ENCODE measurements at regions not wholly inside any gene's neighbourhood (a gene's known extent, or its start where the extent isn't known, plus 50 kb on each side); places are given as distances from the start of the nearest gene placed in this dataset.
A peak's percentile ranks its signal among the peaks of the same experiment; 100 is the strongest.
"Not testable (repeated sequence)": the region's sequence is repeated elsewhere in the genome, so short reads cannot be mapped to it uniquely, and the experiment has no call there.

- no peak for DNase-seq
These were observed 131.0 kb upstream of the OLIG3 start for GRCh38 chr6:137625100-137625661.

GRCh38 chr6:137625808-137626207, 131.6 kb upstream of the OLIG3 start:
- DNase-seq = no peak

GRCh38 chr6:137630666-137631065, 136.5 kb upstream of the OLIG3 start:
- DNase-seq = no peak

DNA sequence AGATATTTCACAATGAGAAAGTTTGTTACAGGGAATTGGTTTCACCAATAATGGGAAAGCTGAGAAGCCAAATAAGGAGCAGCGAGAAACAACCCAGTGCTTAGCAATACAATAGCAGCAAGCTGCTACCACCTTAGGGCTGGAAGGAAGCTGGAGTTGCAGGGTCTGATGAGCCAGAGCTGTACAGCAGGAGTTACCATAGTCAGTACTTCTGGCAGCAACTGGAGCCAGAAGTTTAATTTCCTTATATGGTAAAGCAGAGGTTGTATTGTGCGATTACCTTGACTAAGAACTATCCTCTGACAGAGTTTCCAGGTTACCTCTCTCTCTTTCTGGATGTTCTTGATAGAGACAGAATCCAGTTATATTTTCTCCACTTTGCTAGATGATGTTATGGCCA, 137.1 kb upstream of the OLIG3 start:
- no peak for DNase-seq

GRCh38 chr6:137634177-137634576, 140.0 kb upstream of the OLIG3 start:
- DNase-seq = not testable (repeated sequence)

GRCh38 chr6:137637121-137637520, 142.9 kb upstream of the OLIG3 start:
- DNase-seq = no peak

DNA sequence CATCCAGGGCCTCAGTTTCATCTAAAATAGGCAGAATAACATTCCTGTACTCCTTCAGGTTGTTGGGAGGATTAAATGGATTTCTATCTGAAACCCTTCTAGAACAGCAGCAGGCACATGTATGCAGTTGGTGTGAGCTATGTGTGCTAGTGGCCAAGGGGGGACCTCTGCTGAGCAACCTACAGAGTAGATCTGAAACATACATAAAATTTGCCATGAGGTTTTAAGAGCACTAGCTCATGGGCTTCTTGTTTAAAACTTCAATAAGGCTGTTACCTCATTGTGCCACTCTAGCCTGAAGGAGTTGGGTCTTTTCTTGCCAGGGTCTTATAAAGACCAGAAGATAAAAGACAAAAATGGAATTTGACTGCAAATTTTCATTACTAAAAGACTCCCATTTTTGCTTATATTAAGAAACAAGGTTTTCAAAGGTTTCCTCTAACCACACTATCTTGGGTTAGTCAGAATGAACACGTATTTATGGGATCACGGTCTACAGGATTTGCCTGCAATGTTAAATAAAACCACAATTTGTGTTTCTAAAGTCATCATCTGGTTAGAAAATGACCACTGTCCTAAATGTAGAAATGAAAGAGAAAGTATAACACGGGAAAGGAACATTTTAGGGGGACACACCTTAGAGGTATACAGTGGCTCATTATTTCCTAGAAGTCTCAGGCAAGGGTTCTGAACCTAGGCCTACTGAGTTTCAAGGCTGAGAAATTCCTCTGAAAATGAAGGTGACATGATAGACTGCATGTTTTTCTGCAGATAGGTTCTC, 144.9 kb upstream of the OLIG3 start:
- no peak for DNase-seq

- no peak for DNase-seq
These were observed 145.9 kb upstream of the OLIG3 start for GRCh38 chr6:137640086-137640485.

DNA sequence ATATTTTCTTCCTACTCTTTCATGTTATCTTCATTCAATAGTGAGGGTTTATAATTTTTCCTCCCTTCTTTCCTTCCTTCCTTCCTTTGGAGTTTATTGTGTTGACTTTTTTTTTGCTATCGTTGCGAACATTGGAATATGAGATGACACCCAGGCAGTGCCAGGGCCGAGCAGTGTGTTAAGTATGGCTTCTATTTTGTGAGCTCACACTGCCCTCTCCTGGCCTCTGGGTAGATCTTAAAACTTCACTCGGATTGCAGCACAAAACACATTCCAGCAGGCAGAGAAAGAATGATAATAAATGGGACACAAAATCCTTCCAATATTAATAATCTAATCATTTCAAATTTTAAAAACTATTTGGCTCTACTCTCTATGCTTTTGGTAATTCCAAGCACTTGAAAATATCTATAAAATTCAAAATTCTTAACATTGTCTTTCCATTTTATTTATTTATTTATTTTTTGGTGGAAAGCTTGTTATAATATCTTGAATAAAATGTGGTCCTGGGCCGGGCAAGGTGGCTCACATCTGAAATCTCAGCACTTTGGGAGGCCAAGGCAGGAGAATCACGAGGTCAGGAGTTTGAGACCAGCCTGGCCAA, 147.4 kb upstream of the OLIG3 start:
- peak; percentile 70 for DNase-seq

DNA sequence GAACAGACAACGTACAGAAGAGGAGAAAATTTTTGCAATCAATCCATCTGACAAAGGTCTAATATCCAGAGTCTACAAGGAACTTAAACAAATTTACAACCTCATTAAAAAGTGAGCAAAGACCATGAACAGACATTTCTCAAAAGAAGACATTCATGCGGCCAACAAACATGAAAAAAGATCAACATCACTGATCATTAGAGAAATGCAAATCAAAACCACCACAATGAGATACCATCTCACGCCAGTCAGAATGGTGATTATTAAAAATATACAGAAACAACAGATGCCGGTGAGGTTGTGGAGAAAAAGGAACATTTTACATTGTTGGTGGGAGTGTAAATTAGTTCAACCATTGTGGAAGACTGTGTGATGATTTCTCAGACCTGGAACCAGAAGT, 149.0 kb upstream of the OLIG3 start:
- not testable (repeated sequence) for DNase-seq

DNA sequence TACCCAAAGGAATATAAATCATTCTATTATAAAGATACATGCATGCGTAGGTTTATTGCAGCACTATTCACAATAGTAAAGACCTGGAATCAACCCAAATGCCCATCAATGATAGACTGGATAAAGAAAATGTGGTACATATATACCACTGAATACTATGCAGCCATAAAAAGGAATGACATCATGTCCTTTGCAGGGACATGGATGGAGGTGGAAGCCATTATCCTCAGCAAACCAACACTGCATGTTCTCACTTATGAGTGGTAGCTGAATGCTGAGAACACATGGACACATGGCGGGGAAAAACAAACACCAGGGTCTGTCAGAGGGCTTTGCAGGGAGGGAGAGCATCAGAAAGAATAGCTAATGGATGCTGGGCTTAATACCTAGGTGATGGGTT, 149.4 kb upstream of the OLIG3 start:
- DNase-seq = not testable (repeated sequence)

GRCh38 chr6:137645850-137646249, 151.7 kb upstream of the OLIG3 start:
- DNase-seq = no peak

DNA sequence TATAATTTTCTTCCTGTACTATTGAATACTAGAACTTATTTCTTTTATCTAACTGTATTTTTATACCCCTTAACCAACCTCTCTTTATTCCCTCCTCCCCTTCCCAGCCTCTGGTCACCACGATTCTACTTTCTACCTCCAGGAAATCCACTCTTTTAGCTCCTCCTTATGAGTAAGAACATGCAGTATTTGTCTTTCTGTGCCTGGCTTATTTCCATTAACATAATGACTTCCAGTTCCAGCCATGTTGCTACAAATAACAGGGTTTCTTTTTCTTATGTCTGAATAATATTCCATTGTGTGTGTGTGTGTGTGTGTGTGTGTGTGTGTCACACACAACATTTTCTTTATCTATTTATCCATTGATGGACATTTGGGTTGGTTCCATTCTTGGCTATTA, 152.3 kb upstream of the OLIG3 start:
- DNase-seq = no peak

DNA sequence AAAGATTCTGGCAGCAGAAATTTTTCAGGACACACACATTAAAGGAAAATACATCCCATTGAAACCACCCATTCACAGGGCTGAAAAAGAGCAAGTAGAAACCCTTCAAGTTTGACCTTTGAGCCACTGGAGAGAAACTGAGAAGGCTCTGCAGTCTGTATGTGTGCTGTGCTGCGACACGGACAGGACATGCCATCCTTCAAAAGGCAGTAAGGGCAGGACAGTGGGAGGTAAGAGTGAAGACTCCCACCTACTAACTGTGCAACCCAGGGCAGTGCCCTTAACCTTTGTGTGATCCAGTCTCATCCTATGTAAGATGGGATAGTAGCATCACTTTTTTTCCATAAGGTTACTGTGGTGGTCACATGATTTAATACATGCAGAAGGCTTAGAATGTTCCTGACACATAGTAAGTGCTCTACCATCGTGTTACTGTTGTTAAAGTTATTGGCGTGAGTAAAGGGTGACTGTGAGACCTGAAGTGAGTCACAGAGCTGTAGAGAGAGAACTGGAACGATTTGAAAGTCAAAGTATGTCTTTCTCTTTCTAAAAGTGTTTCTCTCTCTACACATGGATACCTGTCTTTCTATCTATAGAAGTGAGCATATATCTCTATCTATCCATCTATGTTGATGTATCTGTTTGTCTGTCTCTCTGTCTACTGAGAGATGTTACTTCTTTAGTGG, 153.7 kb upstream of the OLIG3 start:
- DNase-seq = no peak

GRCh38 chr6:137650720-137651119, 156.5 kb upstream of the OLIG3 start:
- no peak for DNase-seq

- DNase-seq = no peak
These were observed 157.0 kb upstream of the OLIG3 start for GRCh38 chr6:137651178-137651577.

- DNase-seq = no peak
These were observed 157.6 kb upstream of the OLIG3 start for GRCh38 chr6:137651591-137652335.

DNA sequence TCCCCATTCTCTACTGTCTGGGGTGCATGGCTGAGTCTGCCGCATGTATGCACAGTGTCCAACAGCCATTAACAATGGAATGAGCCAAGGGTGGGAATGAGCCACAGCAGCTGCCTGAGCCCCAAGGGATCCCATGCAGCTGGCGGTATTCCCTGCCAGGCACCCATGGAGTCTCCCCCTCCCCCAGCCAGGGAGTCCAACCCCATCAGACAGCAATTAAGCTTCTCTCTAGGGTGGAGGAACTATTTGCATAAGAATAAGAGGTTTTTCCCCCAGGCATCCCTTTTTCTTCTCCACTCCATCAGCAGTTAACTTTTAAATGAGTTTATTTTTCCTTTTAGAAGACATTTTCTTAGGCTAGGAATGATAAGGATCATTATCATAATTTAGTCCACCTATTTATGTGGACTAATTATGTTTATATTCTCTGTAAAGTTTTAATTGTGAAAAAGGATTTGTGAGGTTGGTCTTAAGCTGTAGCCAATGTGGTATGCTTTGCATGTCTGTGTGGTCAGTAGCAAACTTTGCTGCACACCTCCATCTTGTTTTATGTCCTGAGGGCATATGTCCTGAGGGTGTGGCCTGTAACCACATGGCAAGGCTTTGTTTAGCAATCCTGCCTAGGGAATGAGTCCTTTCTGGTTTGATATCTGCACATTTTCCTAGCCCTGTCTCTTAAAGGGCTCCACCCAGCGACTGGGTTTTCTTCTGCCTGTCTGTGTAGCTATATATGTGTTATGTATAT, 158.9 kb upstream of the OLIG3 start:
- no peak for DNase-seq

DNA sequence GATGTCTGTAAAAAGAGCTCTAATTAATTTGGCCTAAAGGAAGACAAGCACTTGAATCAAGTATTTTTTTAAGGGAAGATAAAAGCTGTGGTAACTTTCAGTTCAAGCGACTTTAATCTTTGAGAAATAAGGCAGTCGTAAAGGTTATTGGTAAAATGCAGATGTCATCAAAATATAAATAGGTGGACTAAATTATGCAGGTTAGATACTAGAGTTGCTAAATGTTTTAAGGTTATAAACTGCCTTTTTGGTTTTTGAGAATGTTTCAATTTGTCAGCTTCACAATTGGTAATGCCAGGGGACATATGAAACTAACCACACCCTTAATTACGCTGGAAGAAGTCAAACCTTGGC, 159.5 kb upstream of the OLIG3 start:
- DNase-seq = no peak

- DNase-seq = no peak
These were observed 160.3 kb upstream of the OLIG3 start for GRCh38 chr6:137654365-137654981.

GRCh38 chr6:137655291-137655690, 161.1 kb upstream of the OLIG3 start:
- no peak for DNase-seq

- DNase-seq = no peak
These were observed 162.5 kb upstream of the OLIG3 start for GRCh38 chr6:137656735-137657134.

Measured in right forelimb (tissue), 1 donor.